ENCODE measurements at regions not wholly inside any gene's neighbourhood (a gene's known extent, or its start where the extent isn't known, plus 50 kb on each side); places are given as distances from the start of the nearest gene placed in this dataset.
A peak's percentile ranks its signal among the peaks of the same experiment; 100 is the strongest.

DNA sequence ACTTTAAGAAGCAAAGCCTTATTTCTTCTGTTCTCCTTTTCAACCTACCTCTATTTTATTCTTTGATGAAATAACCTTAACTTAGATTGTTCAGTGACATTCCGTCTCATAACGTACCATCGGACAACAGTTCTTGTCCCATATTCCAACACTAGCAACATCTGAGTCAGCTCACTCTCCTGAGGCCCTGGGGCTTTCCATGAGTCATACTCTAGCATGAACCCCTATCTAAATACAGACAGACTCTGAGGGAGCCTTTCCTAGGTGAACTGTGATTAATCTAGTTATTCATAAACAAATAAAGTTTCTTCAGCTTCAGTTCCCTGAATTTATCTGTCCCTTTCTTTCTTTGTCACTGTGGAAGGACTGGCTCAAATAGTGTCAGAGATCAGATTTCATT is 168.7 kb upstream of the LYZL1 start:
- H3K4me1 ChIP-seq: no peaks in the 10 kb centered on the region
- TF ChIP-seq CTCF (IDR thresholded peaks at IDR 0.05) (no peak), POLR2A (IDR thresholded peaks at IDR 0.05) (no peak)
- peak overlapping the region in 2 of 4 donors; percentile 12 to 44 for H3K27ac ChIP-seq
- no peaks in the 10 kb centered on the region for H3K9me3 ChIP-seq
- ATAC-seq: no peak
- no peak overlapping the region for H3K4me3 ChIP-seq
- intact Hi-C loops (cut with DNase I): loop anchor here (10.0 kb wide), 1 partner anchor 455 kb away; no protein-coding TSS in a partner anchor
- DNase-seq: no peak
- H3K27me3 ChIP-seq: no peaks in the 10 kb centered on the region
- no peaks in the 10 kb centered on the region for H3K36me3 ChIP-seq (replicated peaks in 1 of 2; ENCODE audit: insufficient read depth in 1 of 2, low read depth in 2 of 2)
- WGBS, 2 donors: 55 to 57% methylated on average over 3 of the region's 3 CpGs

GRCh38 chr10:29124864-29125263 is 164.0 kb upstream of the LYZL1 start:
- WGBS, 2 donors: 57 to 68% methylated on average over 6 of the region's 6 CpGs
- DNase-seq: no peak
- TF ChIP-seq POLR2A (IDR thresholded peaks at IDR 0.05) (no peak), CTCF (IDR thresholded peaks at IDR 0.05) (no peak)
- Histone ChIP-seq H3K4me1 (no peaks in the 10 kb centered on the region), H3K36me3 (replicated peaks in 1 of 2; ENCODE audit: insufficient read depth in 1 of 2, low read depth in 2 of 2) (no peaks in the 10 kb centered on the region), H3K4me3 (no peak overlapping the region), H3K9me3 (no peaks in the 10 kb centered on the region), H3K27ac (no peak overlapping the region), H3K27me3 (no peaks in the 10 kb centered on the region)
- intact Hi-C loops (cut with DNase I): loop anchor here (10.0 kb wide), 1 partner anchor 460 kb away; no protein-coding TSS in a partner anchor
- no peak for ATAC-seq

DNA sequence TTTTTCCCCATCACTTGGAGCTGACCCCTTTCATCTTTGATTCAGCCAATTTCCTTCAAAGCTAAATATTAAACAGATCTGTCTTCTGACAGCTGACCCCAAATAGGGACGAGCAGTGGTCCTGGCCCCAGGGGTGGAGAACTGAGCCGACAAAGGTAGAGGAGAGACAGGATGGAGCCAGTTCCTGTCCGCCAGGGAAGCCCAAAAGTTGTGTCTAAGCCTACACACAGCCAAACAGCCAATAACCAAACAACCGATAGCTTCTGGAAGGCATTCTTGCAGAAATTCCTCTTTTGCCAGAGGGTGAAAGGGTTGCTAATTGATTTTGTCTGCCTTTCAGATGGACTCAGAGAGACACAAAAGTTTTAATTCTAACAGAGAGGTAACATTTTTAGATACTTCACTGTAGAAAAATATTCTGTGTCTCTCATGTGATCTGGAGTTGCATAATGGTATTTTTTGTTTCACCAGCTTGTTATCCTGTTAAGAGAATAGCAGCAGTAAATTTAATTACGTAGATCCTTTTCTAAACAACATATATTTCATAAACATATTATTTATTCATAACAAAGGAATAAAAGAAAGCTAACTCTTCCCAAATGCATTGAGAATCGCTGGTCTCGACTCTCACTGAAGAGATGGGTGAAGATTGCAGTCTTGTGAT is 161.7 kb upstream of the LYZL1 start:
- H3K27me3 ChIP-seq: no peaks in the 10 kb centered on the region
- no peak for ATAC-seq
- no peaks in the 10 kb centered on the region for H3K9me3 ChIP-seq
- H3K4me3 ChIP-seq: no peak overlapping the region
- no peak for DNase-seq
- H3K36me3 ChIP-seq (replicated peaks in 1 of 2; ENCODE audit: insufficient read depth in 1 of 2, low read depth in 2 of 2): no peaks in the 10 kb centered on the region
- TF ChIP-seq CTCF (IDR thresholded peaks at IDR 0.05): no peak
- no peak for TF ChIP-seq POLR2A (IDR thresholded peaks at IDR 0.05)
- intact Hi-C loops (cut with DNase I): loop anchor here (10.0 kb wide), 1 partner anchor 462 kb away; no protein-coding TSS in a partner anchor
- no peak overlapping the region for H3K27ac ChIP-seq
- 44 to 52% methylated on average over 6 to 7 of the region's 7 CpGs for WGBS, 2 donors
- H3K4me1 ChIP-seq: no peaks in the 10 kb centered on the region

DNA sequence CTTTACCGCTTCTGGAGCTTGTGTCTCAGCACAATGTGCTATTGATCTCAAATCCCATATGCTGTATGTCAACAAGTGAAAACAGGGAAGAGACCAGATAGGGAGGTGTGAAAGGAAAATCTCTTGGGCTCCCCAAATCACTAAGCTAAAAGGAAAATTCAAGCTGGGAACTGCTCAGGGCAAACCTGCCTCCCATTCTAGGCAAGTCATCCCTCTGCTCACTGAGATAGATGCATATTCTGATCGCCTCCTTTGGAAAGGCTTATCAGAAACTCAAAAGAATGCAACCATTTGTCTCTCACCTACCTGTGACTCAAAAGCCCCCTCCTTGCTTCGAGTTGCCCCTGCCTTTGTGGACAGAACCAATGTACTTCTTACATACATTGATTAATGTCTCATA is 161.1 kb upstream of the LYZL1 start:
- ATAC-seq (no peak), DNase-seq (no peak)
- TF ChIP-seq POLR2A (IDR thresholded peaks at IDR 0.05) (no peak), CTCF (IDR thresholded peaks at IDR 0.05) (no peak)
- 52 to 62% methylated on average over 3 of the region's 3 CpGs for WGBS, 2 donors
- intact Hi-C loops (cut with DNase I): loop anchor here (10.0 kb wide), 1 partner anchor 463 kb away; no protein-coding TSS in a partner anchor
- Histone ChIP-seq H3K9me3 (no peaks in the 10 kb centered on the region), H3K36me3 (replicated peaks in 1 of 2; ENCODE audit: insufficient read depth in 1 of 2, low read depth in 2 of 2) (no peaks in the 10 kb centered on the region), H3K27me3 (no peaks in the 10 kb centered on the region), H3K4me1 (no peaks in the 10 kb centered on the region), H3K27ac (no peak overlapping the region), H3K4me3 (no peak overlapping the region)

DNA sequence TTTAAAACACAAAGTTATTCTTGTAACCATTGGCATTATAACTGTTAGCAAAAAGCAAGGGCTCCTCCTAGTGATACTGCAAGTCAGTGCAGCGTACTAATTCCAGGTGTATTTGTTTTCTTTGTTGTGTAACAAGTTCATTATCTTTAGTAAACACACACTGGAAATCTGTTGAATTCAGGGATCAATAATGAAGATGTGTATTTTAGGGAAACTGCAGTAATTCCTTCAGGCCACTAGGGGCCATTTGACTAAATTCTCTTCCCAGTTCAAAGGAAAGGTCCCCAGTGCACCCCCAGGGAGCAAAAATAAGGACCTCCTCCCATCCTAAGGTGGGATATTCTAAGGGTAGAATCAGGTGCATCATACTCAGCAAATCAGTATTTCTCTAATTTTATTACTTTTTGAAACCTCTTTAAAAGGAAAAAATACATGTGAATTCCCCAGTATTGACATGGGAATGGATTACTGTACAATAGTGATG is 158.6 kb upstream of the LYZL1 start:
- H3K9me3 ChIP-seq: no peaks in the 10 kb centered on the region
- no peak overlapping the region for H3K4me3 ChIP-seq
- peak; percentile 34 to 72 (median 59) for TF ChIP-seq CTCF (IDR thresholded peaks at IDR 0.05)
- no peak for TF ChIP-seq POLR2A (IDR thresholded peaks at IDR 0.05)
- peak in 2 of 4 donors; percentile 10 to 27 for DNase-seq
- intact Hi-C loops (cut with DNase I): no loop called here
- no peaks in the 10 kb centered on the region for H3K27me3 ChIP-seq
- peak; percentile 70 for ATAC-seq
- H3K4me1 ChIP-seq: no peaks in the 10 kb centered on the region
- H3K36me3 ChIP-seq (replicated peaks in 1 of 2; ENCODE audit: insufficient read depth in 1 of 2, low read depth in 2 of 2): no peaks in the 10 kb centered on the region
- H3K27ac ChIP-seq: no peak overlapping the region
- 9 to 18% methylated on average over 1 of the region's 1 CpG for WGBS, 2 donors
